K562 (cell line): ENCODE measurements at regions not wholly inside any gene's neighbourhood (a gene's known extent, or its start where the extent isn't known, plus 50 kb on each side); places are given as distances from the start of the nearest gene placed in this dataset.

Experiments
- ATAC-seq: fragments of 200-7000 bp; cut with Tn5 transposase; 3 replicates; pipeline ENCODE4 v1.9.1; 2020; ENCODE audit warnings: moderate library complexity
- BruUV-seq: library from RNA; stranded (reverse); fragments of 400-500 nt; replicated peaks from 2 replicates; lab custom pipeline; 2021; lab: Mats Ljungman, UMichigan
- CTCF ChIA-PET: fragments of 300-600 bp; formaldehyde crosslinking; extraction: SDS; loops from one replicate; lab custom pipeline; 2021; ENCODE audit warnings: low intra/inter-chr PET ratio; lab: Yijun Ruan, JAX
- POLR2A ChIA-PET: fragments of 300-600, 350-650 bp; sonication (Branson Sonifier 250); formaldehyde crosslinking; extraction: SDS; loops from one replicate; lab custom pipeline; 2021; ENCODE audit warnings: antibody characterized with exemption, inconsistent platforms; lab: Yijun Ruan, JAX
- DNase-seq, 4 experiments: peaks; one replicate each; pipeline versions ENCODE4 v3.0.0 to v3.0.0-alpha.2; 2011 to 2018; ENCODE audit warnings: low spot score in 3 of 4, mixed read lengths in 3 of 4; ENCODE audit errors: extremely low read depth in 1 of 4
- FAIRE-seq: peaks from 2 replicates; lab custom pipeline; 2011; peaks lifted over from hg19 to GRCh38; lab: Jason Lieb, UNC
- H2AFZ ChIP-seq: 2 replicates; pipeline ENCODE4 v1.6.0; 2011; ENCODE audit warnings: low read depth, low read length, control low read depth, inconsistent platforms
- H3K27ac ChIP-seq: fragments of 200-600 bp; 3 replicates; pipeline ENCODE4 v1.8.0; 2011; ENCODE audit warnings: low read depth, mild to moderate bottlenecking, control low read depth, inconsistent platforms, low read length, moderate library complexity, mixed read lengths; ENCODE audit errors: extremely low read depth
- H3K27me3 ChIP-seq, 2 experiments: fragments of 300-600 bp in 1 of 2; 2 replicates in 1 of 2; 3 replicates in 1 of 2; pipeline versions ENCODE4 v1.6.0 to v1.8.0; 2011; ENCODE audit warnings: inconsistent platforms in 2 of 2, low read length in 2 of 2, mild to moderate bottlenecking in 1 of 2, mixed read lengths in 1 of 2, moderate library complexity in 1 of 2; ENCODE audit not compliant: control insufficient read depth in 2 of 2, insufficient read depth in 2 of 2
- H3K36me3 ChIP-seq: fragments of 300-600 bp; 3 replicates; pipeline ENCODE4 v1.8.0; 2011; ENCODE audit warnings: mild to moderate bottlenecking, low read length, inconsistent platforms; ENCODE audit not compliant: control insufficient read depth, insufficient read depth
- H3K4me1 ChIP-seq, 2 experiments: fragments of 200-600 bp in 1 of 2; replicated peaks in 1 of 2; 2 replicates in 1 of 2; 3 replicates in 1 of 2; pipeline versions ENCODE4 v1.5.1 to v1.8.0; 2011; ENCODE audit warnings: inconsistent platforms in 2 of 2, low read length in 2 of 2, mild to moderate bottlenecking in 1 of 2, mixed read lengths in 1 of 2, moderate library complexity in 1 of 2; ENCODE audit not compliant: control insufficient read depth in 2 of 2, insufficient read depth in 2 of 2
- H3K4me2 ChIP-seq: 2 replicates; pipeline ENCODE4 v1.6.1; 2011; ENCODE audit warnings: low read length, control low read depth, inconsistent platforms, mixed read lengths; ENCODE audit not compliant: insufficient read depth
- H3K4me3 ChIP-seq: fragments of 200-600 bp; sonication (generic), shearing (Covaris generic); 2 replicates; pipeline ENCODE4 v1.5.1; 2016; ENCODE audit warnings: control low read depth, inconsistent platforms
- H3K79me2 ChIP-seq: fragments of 200-600 bp; 3 replicates; pipeline ENCODE4 v1.8.0; 2011; ENCODE audit warnings: low read length, inconsistent platforms; ENCODE audit not compliant: control insufficient read depth, insufficient read depth
- H3K9ac ChIP-seq, 2 experiments: 2 replicates each; pipeline versions ENCODE4 v1.6.0 to v1.6.1; 2011; ENCODE audit warnings: low read depth in 2 of 2, low read length in 2 of 2, control low read depth in 1 of 2, inconsistent platforms in 1 of 2, mild to moderate bottlenecking in 1 of 2, mixed read lengths in 1 of 2; ENCODE audit not compliant: insufficient read depth in 1 of 2
- H3K9me1 ChIP-seq: one replicate; pipeline ENCODE4 v1.6.0; 2011; ENCODE audit warnings: inconsistent platforms, mild to moderate bottlenecking, low read length, moderate library complexity; ENCODE audit not compliant: control insufficient read depth, insufficient read depth
- H3K9me3 ChIP-seq: replicated peaks from 2 replicates; pipeline ENCODE4 v1.5.1; 2011; ENCODE audit warnings: low read depth, low read length, inconsistent platforms; ENCODE audit not compliant: control insufficient read depth, insufficient read depth
- H4K20me1 ChIP-seq: replicated peaks from 2 replicates; pipeline ENCODE4 v1.6.1; 2011; ENCODE audit warnings: low read length, inconsistent platforms, mixed read lengths; ENCODE audit not compliant: control insufficient read depth, insufficient read depth
- BDP1 ChIP-seq: IDR thresholded peaks from 3 replicates; pipeline ENCODE4 v1.6.1; 2011; ENCODE audit not compliant: insufficient read length, insufficient read depth
- BMI1 ChIP-seq: fragments of 150-350 bp; IDR thresholded peaks from 2 replicates; pipeline ENCODE4 v1.6.1; 2014; ENCODE audit warnings: low read length
- CHD4 ChIP-seq: fragments of 200-600 bp; sonication (generic); IDR thresholded peaks from 3 replicates; pipeline ENCODE4 v1.6.1; 2012; ENCODE audit warnings: low read depth, mild to moderate bottlenecking, mixed read lengths, low read length, inconsistent platforms; ENCODE audit not compliant: insufficient read depth, insufficient replicate concordance, poor library complexity, severe bottlenecking
- KLF1 ChIP-seq: fragments of 450-650 bp; IDR thresholded peaks from 2 replicates; pipeline ENCODE4 v1.6.1; 2016; ENCODE audit warnings: missing genetic modification characterization, missing compliant biosample characterization
- MCM2 ChIP-seq: fragments of 450-650 bp; IDR thresholded peaks from 2 replicates; pipeline ENCODE4 v1.6.1; 2017; ENCODE audit warnings: low read depth, mild to moderate bottlenecking
- SMARCA5 ChIP-seq: fragments of 450-650 bp; IDR thresholded peaks from 2 replicates; pipeline ENCODE4 v1.6.1; 2016
- TCFL5 ChIP-seq: fragments of 250-450 bp; sonication (Bioruptor Pico); conservative IDR thresholded peaks from 2 replicates; pipeline ENCODE4 v1.6.1; 2021; ENCODE audit warnings: mild to moderate bottlenecking, moderate library complexity, matching md5 sums
- ZNF184 ChIP-seq: sonication (generic); formaldehyde crosslinking; IDR thresholded peaks from 2 replicates; pipeline ENCODE4 v1.5.0; 2020; ENCODE audit warnings: missing genetic modification reagents
- WGBS: fragments of 100-300 bp; shearing (Covaris generic); methylation state at CpG from one replicate; pipeline ENCODE4 v1.1.6; 2016; ENCODE audit warnings: low coverage, mixed read lengths; ENCODE audit not compliant: insufficient coverage; ENCODE audit errors: missing lambda C conversion rate; 5-methylcytosine and 5-hydroxymethylcytosine counted together
- in situ Hi-C: fragments of 300-500 bp; cut with MboI; formaldehyde crosslinking; loops from 4 replicates; pipeline ENCODE4 v1.15.0; 2018; ENCODE audit warnings: inconsistent platforms, mixed read lengths
- intact Hi-C: fragments of 100-400 bp; cut with micrococcal nuclease; formaldehyde crosslinking; loops from 2 replicates; pipeline ENCODE4 v1.14.2; 2022
- TF ChIP-seq, protein P1 (sequence below), 2 experiments: IDR thresholded peaks; 2 replicates each; pipeline ENCODE4 v1.6.1; 2012; ENCODE audit warnings: improper control_type of control experiment in 2 of 2, low read depth in 2 of 2, low read length in 2 of 2, borderline replicate concordance in 1 of 2
- TF ChIP-seq, protein P2 (sequence below): fragments of 450-650 bp; IDR thresholded peaks from 2 replicates; pipeline ENCODE4 v1.7.1; 2018; ENCODE audit warnings: mild to moderate bottlenecking, low read depth; ENCODE audit not compliant: partially characterized antibody

- H3K79me2 ChIP-seq, result no peaks in the 10 kb centered on the region
- ATAC-seq (no peak), FAIRE-seq (no peak), DNase-seq (no peak)
- H3K4me3 ChIP-seq, result no peak overlapping the region
- POLR2A ChIA-PET, result no interaction called here
- WGBS, result no CpG with 5 or more reads among the region's 6 CpGs
- H3K27ac ChIP-seq, result no peak overlapping the region
- no peaks in the 10 kb centered on the region for H3K9me1 ChIP-seq
- CTCF ChIA-PET, result no interaction called here
- intact Hi-C loops, result no loop called here
- H4K20me1 ChIP-seq, result no peaks in the 10 kb centered on the region
- H3K9ac ChIP-seq, result no peak overlapping the region
- H3K4me2 ChIP-seq, result no peak overlapping the region
- H3K36me3 ChIP-seq, result no peaks in the 10 kb centered on the region
- no peaks in the 10 kb centered on the region for H3K4me1 ChIP-seq
- H3K9me3 ChIP-seq, result no peaks in the 10 kb centered on the region
- TF ChIP-seq SMARCA5, result no peak
- TF ChIP-seq KLF1, result no peak
- no peak for TF ChIP-seq BDP1
- TF ChIP-seq, protein P1, sequence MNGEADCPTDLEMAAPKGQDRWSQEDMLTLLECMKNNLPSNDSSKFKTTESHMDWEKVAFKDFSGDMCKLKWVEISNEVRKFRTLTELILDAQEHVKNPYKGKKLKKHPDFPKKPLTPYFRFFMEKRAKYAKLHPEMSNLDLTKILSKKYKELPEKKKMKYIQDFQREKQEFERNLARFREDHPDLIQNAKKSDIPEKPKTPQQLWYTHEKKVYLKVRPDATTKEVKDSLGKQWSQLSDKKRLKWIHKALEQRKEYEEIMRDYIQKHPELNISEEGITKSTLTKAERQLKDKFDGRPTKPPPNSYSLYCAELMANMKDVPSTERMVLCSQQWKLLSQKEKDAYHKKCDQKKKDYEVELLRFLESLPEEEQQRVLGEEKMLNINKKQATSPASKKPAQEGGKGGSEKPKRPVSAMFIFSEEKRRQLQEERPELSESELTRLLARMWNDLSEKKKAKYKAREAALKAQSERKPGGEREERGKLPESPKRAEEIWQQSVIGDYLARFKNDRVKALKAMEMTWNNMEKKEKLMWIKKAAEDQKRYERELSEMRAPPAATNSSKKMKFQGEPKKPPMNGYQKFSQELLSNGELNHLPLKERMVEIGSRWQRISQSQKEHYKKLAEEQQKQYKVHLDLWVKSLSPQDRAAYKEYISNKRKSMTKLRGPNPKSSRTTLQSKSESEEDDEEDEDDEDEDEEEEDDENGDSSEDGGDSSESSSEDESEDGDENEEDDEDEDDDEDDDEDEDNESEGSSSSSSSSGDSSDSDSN (IDR thresholded peaks at IDR 0.05; ENCODE audit: borderline replicate concordance in 1 of 2, low read depth in 2 of 2, low read length in 2 of 2), result no peak
- TF ChIP-seq ZNF184 (CRISPR knock-in tag), result no peak
- TF ChIP-seq CHD4, result no peak
- TF ChIP-seq MCM2, result no peak
- TF ChIP-seq, protein P2, sequence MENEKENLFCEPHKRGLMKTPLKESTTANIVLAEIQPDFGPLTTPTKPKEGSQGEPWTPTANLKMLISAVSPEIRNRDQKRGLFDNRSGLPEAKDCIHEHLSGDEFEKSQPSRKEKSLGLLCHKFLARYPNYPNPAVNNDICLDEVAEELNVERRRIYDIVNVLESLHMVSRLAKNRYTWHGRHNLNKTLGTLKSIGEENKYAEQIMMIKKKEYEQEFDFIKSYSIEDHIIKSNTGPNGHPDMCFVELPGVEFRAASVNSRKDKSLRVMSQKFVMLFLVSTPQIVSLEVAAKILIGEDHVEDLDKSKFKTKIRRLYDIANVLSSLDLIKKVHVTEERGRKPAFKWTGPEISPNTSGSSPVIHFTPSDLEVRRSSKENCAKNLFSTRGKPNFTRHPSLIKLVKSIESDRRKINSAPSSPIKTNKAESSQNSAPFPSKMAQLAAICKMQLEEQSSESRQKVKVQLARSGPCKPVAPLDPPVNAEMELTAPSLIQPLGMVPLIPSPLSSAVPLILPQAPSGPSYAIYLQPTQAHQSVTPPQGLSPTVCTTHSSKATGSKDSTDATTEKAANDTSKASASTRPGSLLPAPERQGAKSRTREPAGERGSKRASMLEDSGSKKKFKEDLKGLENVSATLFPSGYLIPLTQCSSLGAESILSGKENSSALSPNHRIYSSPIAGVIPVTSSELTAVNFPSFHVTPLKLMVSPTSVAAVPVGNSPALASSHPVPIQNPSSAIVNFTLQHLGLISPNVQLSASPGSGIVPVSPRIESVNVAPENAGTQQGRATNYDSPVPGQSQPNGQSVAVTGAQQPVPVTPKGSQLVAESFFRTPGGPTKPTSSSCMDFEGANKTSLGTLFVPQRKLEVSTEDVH, result no peak
- no peak for TF ChIP-seq TCFL5 (CRISPR knock-in tag)
- no peak for TF ChIP-seq BMI1
- in situ Hi-C loops, result no loop called here
- no TSS peak for BruUV-seq
- H2AFZ ChIP-seq, result no peak overlapping the region
- H3K27me3 ChIP-seq, result no peaks in the 10 kb centered on the region
These were observed 107.4 kb downstream of the TUSC1 start for GRCh38 chr9:25570802-25571201.
